Chondrocyte (in vitro differentiated cells): ENCODE measurements at regions not wholly inside any gene's neighbourhood (a gene's known extent, or its start where the extent isn't known, plus 50 kb on each side); places are given as distances from the start of the nearest gene placed in this dataset.

Experiments used
- DNase-seq: peaks from one replicate; pipeline ENCODE4 v3.0.0; 2021; ENCODE audit warnings: mixed read lengths, low spot score
- H3K27ac Mint-ChIP-seq: one replicate; pipeline ENCODE4 v1.8.0; 2021; ENCODE audit warnings: mild to moderate bottlenecking, moderate library complexity, mixed read lengths; ENCODE audit not compliant: unreplicated experiment
- H3K27me3 Mint-ChIP-seq: 2 replicates; pipeline ENCODE4 v1.8.0; 2021; ENCODE audit warnings: low read depth, mixed read lengths
- H3K36me3 Mint-ChIP-seq: 2 replicates; pipeline ENCODE4 v1.8.0; 2021; ENCODE audit warnings: low read depth, mixed read lengths
- H3K4me1 Mint-ChIP-seq: 2 replicates; pipeline ENCODE4 v1.8.0; 2021; ENCODE audit warnings: low read depth, mild to moderate bottlenecking, mixed read lengths
- H3K4me3 Mint-ChIP-seq: one replicate; pipeline ENCODE4 v1.8.0; 2021; ENCODE audit warnings: mild to moderate bottlenecking, moderate library complexity, mixed read lengths; ENCODE audit not compliant: unreplicated experiment
- H3K9me3 Mint-ChIP-seq: 2 replicates; pipeline ENCODE4 v1.8.0; 2021; ENCODE audit warnings: low read depth, mixed read lengths
- CTCF ChIP-seq: fragments of 200-600 bp; sonication (generic); IDR thresholded peaks from 2 replicates; pipeline ENCODE4 v1.5.0; 2021; ENCODE audit warnings: antibody characterized with exemption, mild to moderate bottlenecking, moderate library complexity

- Mint-ChIP-seq H3K27me3 (no peaks in the 10 kb centered on the region), H3K27ac (no peak overlapping the region), H3K36me3 (no peaks in the 10 kb centered on the region), H3K4me1 (no peaks in the 10 kb centered on the region), H3K9me3 (peaks cover 13% of the 10 kb centered on the region), H3K4me3 (no peak overlapping the region)
- no peak for TF ChIP-seq CTCF
- DNase-seq = no peak
Observed at GRCh38 chr13:56980856-56981255, 159.9 kb upstream of the PRR20A start.

- no peaks in the 10 kb centered on the region for H3K27me3 Mint-ChIP-seq
- H3K36me3 Mint-ChIP-seq = no peaks in the 10 kb centered on the region
- DNase-seq = no peak
- peaks cover 3% of the 10 kb centered on the region for H3K4me1 Mint-ChIP-seq
- H3K27ac Mint-ChIP-seq = no peak overlapping the region
- H3K9me3 Mint-ChIP-seq = peaks cover 7% of the 10 kb centered on the region
- H3K4me3 Mint-ChIP-seq = no peak overlapping the region
- no peak for TF ChIP-seq CTCF
Observed at GRCh38 chr13:56986121-56986520, 154.6 kb upstream of the PRR20A start.

- no peak overlapping the region for H3K4me3 Mint-ChIP-seq
- H3K36me3 Mint-ChIP-seq = no peaks in the 10 kb centered on the region
- peaks cover 3% of the 10 kb centered on the region for H3K4me1 Mint-ChIP-seq
- no peak for DNase-seq
- no peak overlapping the region for H3K27ac Mint-ChIP-seq
- no peak for TF ChIP-seq CTCF
- peaks cover 7% of the 10 kb centered on the region for H3K9me3 Mint-ChIP-seq
- no peaks in the 10 kb centered on the region for H3K27me3 Mint-ChIP-seq
Observed at GRCh38 chr13:56988543-56988942, 152.2 kb upstream of the PRR20A start.

- no peak overlapping the region for H3K27ac Mint-ChIP-seq
Observed at GRCh38 chr13:57003682-57004081, 137.0 kb upstream of the PRR20A start.

GRCh38 chr13:57017357-57017756, 123.4 kb upstream of the PRR20A start:
- Mint-ChIP-seq H3K27ac (no peak overlapping the region), H3K36me3 (no peaks in the 10 kb centered on the region), H3K9me3 (no peaks in the 10 kb centered on the region), H3K4me1 (no peaks in the 10 kb centered on the region), H3K4me3 (no peak overlapping the region), H3K27me3 (no peaks in the 10 kb centered on the region)
- no peak for DNase-seq
- TF ChIP-seq CTCF = no peak

More at GRCh38 chr13:57003682-57004081, 137.0 kb upstream of the PRR20A start:
- Mint-ChIP-seq H3K4me3 (no peak overlapping the region), H3K27me3 (no peaks in the 10 kb centered on the region), H3K9me3 (peaks cover 3% of the 10 kb centered on the region), H3K4me1 (no peaks in the 10 kb centered on the region), H3K36me3 (no peaks in the 10 kb centered on the region)
- no peak for TF ChIP-seq CTCF
- no peak for DNase-seq
